Keratinocyte (primary cell): ENCODE measurements at regions not wholly inside any gene's neighbourhood (a gene's known extent, or its start where the extent isn't known, plus 50 kb on each side); places are given as distances from the start of the nearest gene placed in this dataset.

Experiments used
- DNase-seq: peaks from one replicate; pipeline ENCODE4 v3.0.0-alpha.2; 2011; ENCODE audit warnings: low read depth, missing footprints, low spot score
- FAIRE-seq: peaks from 2 replicates; lab custom pipeline; 2011; peaks lifted over from hg19 to GRCh38; lab: Jason Lieb, UNC
- H2AFZ ChIP-seq: 2 replicates; pipeline ENCODE4 v1.6.0; 2012; ENCODE audit warnings: low read length, control low read depth, inconsistent platforms; ENCODE audit not compliant: control insufficient read depth
- H3K27ac ChIP-seq: 2 replicates; pipeline ENCODE4 v1.5.1; 2011; ENCODE audit warnings: low read length; ENCODE audit not compliant: control insufficient read depth, insufficient read depth
- H3K27me3 ChIP-seq: 3 replicates; pipeline ENCODE4 v1.6.0; 2011; ENCODE audit warnings: low read length; ENCODE audit not compliant: control insufficient read depth, insufficient read depth; ENCODE audit errors: extremely low read depth
- H3K36me3 ChIP-seq, 2 experiments: 2 replicates in 1 of 2; 3 replicates in 1 of 2; pipeline ENCODE4 v1.5.1; 2011; ENCODE audit warnings: low read length in 2 of 2, mild to moderate bottlenecking in 1 of 2; ENCODE audit not compliant: control insufficient read depth in 2 of 2, insufficient read depth in 2 of 2; ENCODE audit errors: extremely low read depth in 1 of 2
- H3K4me1 ChIP-seq: 3 replicates; pipeline ENCODE4 v1.5.1; 2011; ENCODE audit warnings: low read length; ENCODE audit not compliant: control insufficient read depth, insufficient read depth; ENCODE audit errors: extremely low read depth
- H3K4me2 ChIP-seq: 3 replicates; pipeline ENCODE4 v1.6.0; 2011; ENCODE audit warnings: low read depth, low read length; ENCODE audit not compliant: control insufficient read depth, insufficient read depth; ENCODE audit errors: extremely low read depth
- H3K4me3 ChIP-seq, 3 experiments: fragments of 200-600 bp in 1 of 3; sonication (generic) in 1 of 3; 2 replicates in 2 of 3; 3 replicates in 1 of 3; pipeline ENCODE4 v1.5.1; 2011 to 2016; ENCODE audit warnings: low read length in 3 of 3, mild to moderate bottlenecking in 3 of 3, control low read depth in 2 of 3, inconsistent platforms in 1 of 3, low read depth in 1 of 3, mixed read lengths in 1 of 3, mixed run types in 1 of 3, moderate library complexity in 1 of 3; ENCODE audit not compliant: control insufficient read depth in 2 of 3, insufficient read depth in 2 of 3; ENCODE audit errors: extremely low read depth in 1 of 3
- H3K79me2 ChIP-seq: 2 replicates; pipeline ENCODE4 v1.6.0; 2012; ENCODE audit warnings: low read length; ENCODE audit not compliant: control insufficient read depth, insufficient read depth
- H3K9ac ChIP-seq: 3 replicates; pipeline ENCODE4 v1.6.0; 2011; ENCODE audit warnings: low read length; ENCODE audit not compliant: control insufficient read depth, insufficient read depth; ENCODE audit errors: extremely low read depth
- H3K9me1 ChIP-seq: 3 replicates; pipeline ENCODE4 v1.6.0; 2011; ENCODE audit warnings: low read length; ENCODE audit not compliant: control insufficient read depth, insufficient read depth; ENCODE audit errors: extremely low read depth
- H3K9me3 ChIP-seq: 2 replicates; pipeline ENCODE4 v1.5.1; 2012; ENCODE audit warnings: low read depth, low read length; ENCODE audit not compliant: control insufficient read depth
- H4K20me1 ChIP-seq: 3 replicates; pipeline ENCODE4 v1.6.0; 2011; ENCODE audit warnings: low read length; ENCODE audit not compliant: control insufficient read depth, insufficient read depth; ENCODE audit errors: extremely low read depth
- EZH2 ChIP-seq: IDR thresholded peaks from one replicate; pipeline ENCODE4 v1.6.1; 2012; ENCODE audit warnings: inconsistent platforms, mild to moderate bottlenecking, low read length, moderate library complexity
- dilution Hi-C: fragments of 300-500 bp; cut with MboI; formaldehyde crosslinking; loops from one replicate; pipeline ENCODE4 v1.7.0; 2020; ENCODE audit warnings: low sequenced_read_pairs; ENCODE audit not compliant: extremely low pct_ligation_motif_present
- TF ChIP-seq, protein P1 (sequence below), 3 experiments: IDR thresholded peaks in 1 of 3; conservative IDR thresholded peaks in 1 of 3; optimal IDR thresholded peaks in 1 of 3; 2 replicates in 2 of 3; 3 replicates in 1 of 3; pipeline versions ENCODE3 to v1.5.1; 2011; ENCODE audit warnings: low read length in 3 of 3, mild to moderate bottlenecking in 3 of 3, moderate library complexity in 2 of 3, control low read depth in 1 of 3, inconsistent platforms in 1 of 3; ENCODE audit not compliant: insufficient read depth in 2 of 3; ENCODE audit errors: extremely low read depth in 1 of 3

DNA sequence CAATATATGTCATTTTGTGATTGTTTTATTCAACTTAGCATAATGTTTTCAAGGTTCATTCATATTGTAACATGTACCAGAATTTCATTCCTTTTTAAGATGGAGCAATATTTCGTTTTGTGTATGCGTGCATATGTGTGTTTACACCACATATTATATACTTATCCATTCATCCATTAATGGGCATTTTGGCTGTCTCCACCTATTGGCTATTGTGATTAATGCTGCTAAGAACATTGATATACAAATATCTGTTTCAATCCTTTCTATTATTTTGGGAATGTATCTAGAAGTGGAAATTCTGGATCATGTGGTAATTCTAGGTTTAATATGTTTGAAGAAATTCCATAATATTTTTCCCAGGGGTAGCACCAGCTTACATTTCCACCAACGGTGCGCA, 403.9 kb upstream of the LMCD1 start:
- Histone ChIP-seq H3K27ac (no peak overlapping the region), H3K9me1 (no peaks in the 10 kb centered on the region), H3K4me2 (no peak overlapping the region), H3K27me3 (no peaks in the 10 kb centered on the region), H3K36me3 (no peaks in the 10 kb centered on the region), H3K4me1 (no peaks in the 10 kb centered on the region), H3K9me3 (no peaks in the 10 kb centered on the region), H3K9ac (no peak overlapping the region), H3K79me2 (no peaks in the 10 kb centered on the region), H2AFZ (no peak overlapping the region), H3K4me3 (no peak overlapping the region), H4K20me1 (no peaks in the 10 kb centered on the region)
- TF ChIP-seq, protein P1, sequence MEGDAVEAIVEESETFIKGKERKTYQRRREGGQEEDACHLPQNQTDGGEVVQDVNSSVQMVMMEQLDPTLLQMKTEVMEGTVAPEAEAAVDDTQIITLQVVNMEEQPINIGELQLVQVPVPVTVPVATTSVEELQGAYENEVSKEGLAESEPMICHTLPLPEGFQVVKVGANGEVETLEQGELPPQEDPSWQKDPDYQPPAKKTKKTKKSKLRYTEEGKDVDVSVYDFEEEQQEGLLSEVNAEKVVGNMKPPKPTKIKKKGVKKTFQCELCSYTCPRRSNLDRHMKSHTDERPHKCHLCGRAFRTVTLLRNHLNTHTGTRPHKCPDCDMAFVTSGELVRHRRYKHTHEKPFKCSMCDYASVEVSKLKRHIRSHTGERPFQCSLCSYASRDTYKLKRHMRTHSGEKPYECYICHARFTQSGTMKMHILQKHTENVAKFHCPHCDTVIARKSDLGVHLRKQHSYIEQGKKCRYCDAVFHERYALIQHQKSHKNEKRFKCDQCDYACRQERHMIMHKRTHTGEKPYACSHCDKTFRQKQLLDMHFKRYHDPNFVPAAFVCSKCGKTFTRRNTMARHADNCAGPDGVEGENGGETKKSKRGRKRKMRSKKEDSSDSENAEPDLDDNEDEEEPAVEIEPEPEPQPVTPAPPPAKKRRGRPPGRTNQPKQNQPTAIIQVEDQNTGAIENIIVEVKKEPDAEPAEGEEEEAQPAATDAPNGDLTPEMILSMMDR (optimal IDR thresholded peaks at IDR 0.05 in 1 of 3, IDR thresholded peaks at IDR 0.05 in 1 of 3, conservative IDR thresholded peaks at IDR 0.05 in 1 of 3; ENCODE audit: extremely low read depth in 1 of 3, insufficient read depth in 2 of 3, low read length in 3 of 3): peak in 1 of 3 experiments; percentile 7
- no peak for TF ChIP-seq EZH2
- DNase-seq: no peak
- FAIRE-seq: no peak
- dilution Hi-C loops: no loop called here

DNA sequence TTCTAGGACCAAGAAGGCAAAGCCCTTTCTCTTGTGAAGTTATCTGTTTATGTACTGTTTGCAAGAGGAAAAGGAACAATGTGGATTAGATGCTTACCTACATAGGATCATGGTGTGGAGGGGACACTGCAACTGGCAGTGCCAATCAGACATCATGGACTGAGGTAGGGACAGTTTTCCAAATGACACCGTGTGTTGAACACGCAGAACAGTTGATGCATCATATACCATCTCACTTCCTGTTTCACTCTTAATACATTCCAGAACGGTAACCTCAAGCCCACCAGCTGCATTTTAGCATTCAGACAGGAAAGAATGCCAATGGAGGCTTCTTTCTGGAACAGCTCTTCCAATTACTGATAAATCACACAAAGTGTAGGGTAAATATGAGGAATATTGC, 397.7 kb upstream of the LMCD1 start:
- dilution Hi-C loops: no loop called here
- Histone ChIP-seq H3K79me2 (no peaks in the 10 kb centered on the region), H3K27me3 (no peaks in the 10 kb centered on the region), H3K4me2 (no peak overlapping the region), H4K20me1 (no peaks in the 10 kb centered on the region), H3K4me1 (no peaks in the 10 kb centered on the region), H3K27ac (no peak overlapping the region), H2AFZ (no peak overlapping the region), H3K4me3 (no peak overlapping the region), H3K9me1 (no peaks in the 10 kb centered on the region), H3K9ac (no peak overlapping the region), H3K9me3 (no peaks in the 10 kb centered on the region), H3K36me3 (no peaks in the 10 kb centered on the region)
- FAIRE-seq: no peak
- TF ChIP-seq, protein P1 (optimal IDR thresholded peaks at IDR 0.05 in 1 of 3, IDR thresholded peaks at IDR 0.05 in 1 of 3, conservative IDR thresholded peaks at IDR 0.05 in 1 of 3; ENCODE audit: extremely low read depth in 1 of 3, insufficient read depth in 2 of 3, low read length in 3 of 3): no peak
- TF ChIP-seq EZH2: no peak
- no peak for DNase-seq
